GM12801 (cell line): ENCODE measurements at regions not wholly inside any gene's neighbourhood (a gene's known extent, or its start where the extent isn't known, plus 50 kb on each side); places are given as distances from the start of the nearest gene placed in this dataset.

Source experiments
- TF ChIP-seq, protein P1 (sequence below): IDR thresholded peaks from one replicate; pipeline ENCODE4 v1.5.1; 2011; ENCODE audit warnings: control low read depth; ENCODE audit not compliant: insufficient read length; ENCODE audit errors: extremely low read depth

DNA sequence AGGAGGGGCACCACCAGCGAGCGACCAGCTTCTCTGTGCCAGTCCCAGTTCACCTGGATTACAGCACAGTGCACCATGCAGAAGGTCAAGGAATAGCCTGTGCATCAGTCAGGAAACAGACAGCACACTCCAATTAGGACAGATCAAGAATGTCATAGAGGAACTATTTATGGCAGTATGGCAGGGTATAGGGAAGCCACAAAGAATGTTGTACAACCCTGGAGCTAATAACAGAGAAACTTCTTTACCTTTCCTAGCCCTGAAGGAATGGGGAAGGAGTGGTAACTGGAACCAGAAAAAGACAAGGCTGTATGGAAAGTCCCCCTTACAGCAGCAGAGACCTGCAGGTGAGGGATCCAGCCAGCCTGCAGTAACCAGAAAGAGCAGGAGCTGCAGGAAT lies 87.8 kb upstream of the USP24 start:
- TF ChIP-seq, protein P1, sequence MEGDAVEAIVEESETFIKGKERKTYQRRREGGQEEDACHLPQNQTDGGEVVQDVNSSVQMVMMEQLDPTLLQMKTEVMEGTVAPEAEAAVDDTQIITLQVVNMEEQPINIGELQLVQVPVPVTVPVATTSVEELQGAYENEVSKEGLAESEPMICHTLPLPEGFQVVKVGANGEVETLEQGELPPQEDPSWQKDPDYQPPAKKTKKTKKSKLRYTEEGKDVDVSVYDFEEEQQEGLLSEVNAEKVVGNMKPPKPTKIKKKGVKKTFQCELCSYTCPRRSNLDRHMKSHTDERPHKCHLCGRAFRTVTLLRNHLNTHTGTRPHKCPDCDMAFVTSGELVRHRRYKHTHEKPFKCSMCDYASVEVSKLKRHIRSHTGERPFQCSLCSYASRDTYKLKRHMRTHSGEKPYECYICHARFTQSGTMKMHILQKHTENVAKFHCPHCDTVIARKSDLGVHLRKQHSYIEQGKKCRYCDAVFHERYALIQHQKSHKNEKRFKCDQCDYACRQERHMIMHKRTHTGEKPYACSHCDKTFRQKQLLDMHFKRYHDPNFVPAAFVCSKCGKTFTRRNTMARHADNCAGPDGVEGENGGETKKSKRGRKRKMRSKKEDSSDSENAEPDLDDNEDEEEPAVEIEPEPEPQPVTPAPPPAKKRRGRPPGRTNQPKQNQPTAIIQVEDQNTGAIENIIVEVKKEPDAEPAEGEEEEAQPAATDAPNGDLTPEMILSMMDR, result no peak

GRCh38 chr1:55301912-55302311 lies 86.7 kb upstream of the USP24 start:
- TF ChIP-seq, protein P1, result no peak

GRCh38 chr1:55300975-55301374 lies 85.8 kb upstream of the USP24 start:
- TF ChIP-seq, protein P1, result no peak

GRCh38 chr1:55298167-55298894 lies 83.2 kb upstream of the USP24 start:
- TF ChIP-seq, protein P1, result no peak

DNA sequence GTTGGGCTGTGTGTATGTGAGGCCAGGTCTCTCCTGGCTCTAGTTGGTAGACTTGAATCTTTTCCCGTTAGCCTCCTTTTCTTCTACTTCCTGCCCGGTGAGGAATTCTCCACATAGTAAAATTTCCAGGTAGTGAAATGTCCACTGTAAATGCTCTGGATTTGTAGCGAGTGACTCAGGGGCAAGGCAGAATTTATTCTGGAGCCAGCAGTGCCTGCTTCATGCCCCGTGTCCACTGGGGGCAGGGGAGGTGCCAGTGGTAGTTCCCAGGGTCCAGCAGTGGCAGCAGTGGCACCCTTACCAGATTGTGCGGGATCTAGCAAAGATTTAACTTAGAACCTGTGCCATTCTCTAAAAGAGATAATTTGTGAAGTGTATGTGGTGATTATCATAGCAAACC lies 74.5 kb upstream of the USP24 start:
- TF ChIP-seq, protein P1, result no peak

GRCh38 chr1:55289042-55289441 lies 73.9 kb upstream of the USP24 start:
- TF ChIP-seq, protein P1, result no peak

DNA sequence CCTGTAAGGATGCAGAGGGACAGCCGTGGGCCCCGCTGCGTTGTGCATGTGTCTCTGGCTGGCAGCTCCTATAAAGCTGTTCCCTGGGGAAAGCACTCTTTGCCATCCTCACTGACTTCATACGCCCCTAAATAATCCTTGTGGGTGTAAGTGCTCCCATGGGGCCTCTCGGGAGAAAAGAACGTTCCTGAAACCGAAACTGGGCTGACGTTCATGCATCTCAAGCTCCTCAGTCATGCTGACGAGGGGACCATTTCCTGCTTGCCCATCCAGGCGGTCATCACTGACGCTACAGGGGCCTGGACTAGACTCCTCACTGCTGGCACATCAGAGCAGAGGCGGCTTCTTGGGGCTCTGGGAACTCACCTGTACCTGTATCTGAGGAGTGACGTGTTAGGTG lies 73.1 kb upstream of the USP24 start:
- TF ChIP-seq, protein P1, result no peak

DNA sequence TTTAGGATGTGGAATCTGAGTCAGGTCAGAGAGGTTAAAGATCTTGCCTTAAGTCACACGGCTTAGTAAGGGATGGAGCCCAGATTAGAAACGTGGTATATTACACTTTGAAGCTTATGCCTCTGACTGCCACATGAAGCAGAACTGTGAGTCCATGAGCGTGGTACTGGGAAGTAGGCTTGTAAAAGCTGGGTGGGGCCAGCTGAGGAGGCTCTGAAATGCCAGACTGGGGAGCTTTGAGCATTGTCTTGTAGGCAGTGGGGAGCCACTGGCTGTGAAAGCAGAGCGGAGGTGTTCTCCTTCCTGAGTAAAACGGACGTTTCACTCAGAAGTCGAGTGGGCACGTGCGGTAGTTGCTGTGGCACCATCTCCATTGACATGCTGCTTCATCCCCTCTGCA lies 72.6 kb upstream of the USP24 start:
- TF ChIP-seq, protein P1, result no peak
